Activated CD4-positive, alpha-beta T cell treated with anti-CD3 and anti-CD28 coated beads for 48 hours (primary cell): ENCODE measurements at regions not wholly inside any gene's neighbourhood (a gene's known extent, or its start where the extent isn't known, plus 50 kb on each side); places are given as distances from the start of the nearest gene placed in this dataset.

Experiments used
- DNase-seq: peaks from one replicate; pipeline ENCODE4 v3.0.0-alpha.2; 2020

DNA sequence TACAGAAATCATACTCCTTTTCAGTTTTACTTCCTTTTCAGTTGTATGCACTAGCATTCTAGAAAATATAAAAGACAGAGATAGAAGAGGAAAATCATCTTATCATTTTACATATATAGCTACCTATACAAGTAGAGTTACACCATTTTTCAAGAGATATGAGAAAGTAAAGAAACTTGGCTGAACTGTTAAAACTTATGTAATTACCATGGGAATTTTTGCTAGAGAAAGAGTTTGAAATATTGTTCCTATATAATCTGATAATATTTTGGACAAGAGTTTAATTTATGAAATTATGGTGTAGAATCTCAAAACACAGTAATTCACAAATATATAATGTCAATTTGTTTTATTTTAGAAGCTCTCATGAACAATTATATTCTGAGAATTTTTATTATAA is 180.8 kb downstream of the PLPPR4 start:
- no peak for DNase-seq

DNA sequence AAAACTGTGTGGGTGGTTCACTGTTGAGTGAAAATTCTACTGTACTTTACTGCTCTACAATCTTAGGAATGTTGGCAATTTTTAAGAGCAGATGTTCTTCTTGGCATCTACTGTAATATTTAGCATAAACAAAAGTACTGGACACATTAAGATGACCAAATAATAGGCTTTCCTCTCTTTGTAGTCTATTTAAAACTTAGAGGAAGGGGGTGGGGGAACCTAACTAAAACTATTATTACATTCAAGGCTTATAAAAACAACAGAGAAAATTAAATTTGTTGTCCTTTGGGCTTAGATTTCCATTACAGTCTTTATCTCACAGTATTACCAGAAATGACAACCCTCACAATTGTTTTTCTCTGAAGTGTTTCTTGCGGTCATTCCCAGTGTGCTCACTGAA is 181.2 kb downstream of the PLPPR4 start:
- no peak for DNase-seq

DNA sequence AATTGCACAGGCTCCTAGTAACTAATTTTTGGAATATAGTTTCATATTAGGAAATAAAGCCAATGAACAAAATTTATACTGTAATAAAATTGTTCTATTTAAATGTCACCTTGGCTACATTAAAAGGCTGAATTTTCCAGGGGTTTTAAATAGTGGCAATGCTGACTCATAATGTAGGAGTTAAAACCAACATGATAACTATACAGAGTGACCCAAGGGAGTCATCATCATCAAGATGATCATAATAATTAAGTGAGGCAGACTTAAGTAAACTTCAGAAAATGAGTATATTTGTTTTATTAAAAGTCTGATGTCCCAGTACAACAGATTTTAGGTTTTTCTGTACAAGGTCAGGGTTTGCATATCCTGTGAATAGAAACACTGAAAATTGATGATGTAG is 183.4 kb downstream of the PLPPR4 start:
- no peak for DNase-seq

DNA sequence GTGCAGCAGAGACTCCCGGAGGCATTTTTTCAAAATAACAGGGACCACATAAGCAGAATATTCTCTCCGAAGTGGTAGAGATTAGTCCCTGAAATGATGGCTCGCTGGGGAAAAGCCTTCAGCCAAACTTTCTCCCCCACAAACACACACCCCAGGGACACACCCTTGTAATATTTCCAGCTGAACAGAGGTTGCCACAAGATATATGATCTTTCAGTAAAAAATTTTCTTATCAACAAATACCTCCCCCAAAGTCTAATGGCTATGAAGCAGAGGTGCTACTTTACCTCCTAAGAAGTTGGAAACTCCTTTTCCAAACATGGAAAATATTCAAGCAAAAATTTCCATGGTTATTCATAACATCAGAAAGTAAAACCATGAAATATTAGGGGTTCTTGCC is 190.2 kb upstream of the PALMD start:
- no peak for DNase-seq

DNA sequence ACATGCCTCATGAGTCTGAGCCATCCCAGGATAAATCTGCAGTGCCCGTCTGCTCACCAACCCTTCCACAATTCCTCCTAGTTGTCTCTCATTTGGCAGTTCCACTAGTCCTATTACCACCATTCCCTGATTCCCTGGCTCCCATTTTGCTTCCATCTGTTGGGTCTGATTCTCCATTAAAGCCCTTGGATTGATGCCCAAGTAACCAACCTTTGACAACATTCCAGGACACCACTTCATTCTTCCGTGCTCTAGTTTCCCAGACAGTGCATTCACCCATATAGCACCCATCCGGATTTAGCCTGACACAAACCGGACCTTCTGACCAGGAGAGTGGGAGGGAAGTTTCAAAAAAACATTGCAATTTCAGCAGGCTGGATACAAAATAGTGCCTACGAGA is 189.4 kb upstream of the PALMD start:
- DNase-seq = no peak

DNA sequence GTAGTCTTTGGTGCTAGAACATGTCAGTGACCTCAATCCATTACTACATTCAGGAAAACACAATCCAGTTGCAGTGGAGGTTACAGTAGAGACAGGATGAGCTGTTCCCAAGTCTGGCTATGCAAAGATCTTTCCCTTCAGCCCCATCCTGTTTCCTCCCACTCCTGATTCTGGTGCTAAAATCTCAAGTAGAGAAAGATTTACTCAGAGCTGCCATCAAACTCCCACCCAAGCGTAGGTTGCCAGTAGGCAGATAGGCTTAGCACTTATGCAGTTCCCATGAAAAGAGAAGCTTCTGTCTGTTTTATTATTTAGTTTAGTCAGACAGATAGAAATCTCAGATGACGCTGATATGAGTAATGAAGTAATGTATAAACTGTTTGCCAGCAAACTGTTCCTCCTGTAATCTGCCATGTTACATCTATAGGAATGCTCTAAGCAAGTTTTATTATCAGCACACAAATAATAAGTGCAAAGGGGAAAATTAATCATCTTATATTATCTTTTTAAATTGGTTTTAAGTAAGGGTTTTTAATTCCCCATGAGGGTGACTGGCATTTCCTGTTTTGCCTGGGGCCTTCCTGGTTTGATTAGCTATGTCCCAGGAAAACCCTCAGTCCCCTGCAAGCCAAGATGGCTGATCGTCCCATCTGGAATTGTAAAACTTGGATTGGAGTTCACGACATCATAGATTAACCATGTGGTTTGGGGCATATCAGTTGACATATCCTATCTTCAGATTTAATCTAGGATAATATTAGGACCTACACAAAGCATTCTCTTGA is 188.3 kb upstream of the PALMD start:
- DNase-seq = no peak

DNA sequence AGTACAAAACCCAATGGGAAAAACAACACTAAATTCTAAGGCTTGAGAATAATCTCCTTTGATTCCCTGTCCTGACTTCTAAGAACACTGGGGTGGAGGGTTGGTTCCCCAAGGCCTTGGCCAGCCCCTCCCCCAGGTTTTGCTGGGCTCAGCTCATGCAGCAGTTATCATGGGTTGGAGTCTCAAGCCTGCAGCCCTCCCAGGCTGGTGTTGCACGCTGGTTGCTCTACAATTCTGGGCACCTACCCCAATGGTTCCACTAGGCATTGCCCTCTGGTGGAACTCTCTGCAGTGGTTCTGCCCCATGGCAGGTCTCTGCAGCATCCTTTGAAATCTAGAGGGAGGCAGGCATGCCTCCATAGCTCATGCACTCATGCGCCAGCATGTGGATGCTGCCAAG is 184.4 kb upstream of the PALMD start:
- DNase-seq = no peak

DNA sequence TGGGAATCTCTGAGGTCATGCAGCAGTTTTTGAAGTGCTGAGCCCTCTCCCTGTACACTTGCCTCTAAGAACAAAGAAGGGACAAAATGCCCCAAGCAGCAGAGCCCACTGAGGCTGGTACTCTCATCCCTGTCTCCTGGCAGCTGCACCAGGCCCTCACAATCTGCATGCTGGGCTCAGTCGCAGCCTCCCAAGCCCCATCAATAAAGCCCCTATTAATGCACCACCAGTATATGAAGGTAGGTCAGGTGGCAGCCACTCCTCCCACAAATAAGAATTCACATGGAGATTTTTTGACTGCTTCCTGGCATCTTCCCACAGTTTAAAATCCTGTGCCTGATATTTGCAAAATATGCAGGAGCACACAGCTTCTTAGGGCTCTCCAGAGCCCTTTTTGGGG is 181.2 kb upstream of the PALMD start:
- no peak for DNase-seq

DNA sequence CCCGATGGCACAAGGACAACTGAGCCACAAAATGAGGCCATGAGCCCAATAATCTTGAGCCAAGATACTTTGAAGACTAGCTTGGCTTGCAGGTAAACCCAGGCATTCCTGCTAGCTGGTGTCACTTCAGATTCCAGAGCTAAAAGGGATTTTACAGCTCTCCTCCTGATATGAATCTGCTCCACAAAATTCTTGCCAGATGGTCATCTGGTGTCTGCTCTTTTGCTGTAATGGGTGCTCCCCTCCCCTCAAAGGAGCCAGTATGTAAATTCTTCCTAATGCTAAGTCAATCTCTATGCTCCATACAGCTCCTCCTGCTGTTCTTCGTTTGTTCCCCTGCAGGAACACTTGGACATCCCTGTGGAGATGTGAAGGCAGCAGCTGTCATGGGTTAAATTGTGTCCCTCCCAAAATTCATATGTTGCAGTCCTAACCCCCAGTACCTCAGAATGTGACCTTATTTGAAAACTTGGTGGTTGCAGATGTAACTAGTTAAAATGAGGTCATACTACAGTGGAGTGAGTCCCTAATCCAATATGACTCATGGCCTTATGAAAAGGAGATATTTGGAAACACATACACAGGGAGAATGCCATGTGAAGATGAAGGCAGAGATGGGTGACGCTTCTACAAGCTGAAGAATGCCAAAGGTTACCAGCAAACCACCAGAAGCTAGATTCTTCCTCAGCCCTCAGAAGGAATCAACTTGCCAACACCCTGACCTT is 180.6 kb upstream of the PALMD start:
- DNase-seq = no peak

DNA sequence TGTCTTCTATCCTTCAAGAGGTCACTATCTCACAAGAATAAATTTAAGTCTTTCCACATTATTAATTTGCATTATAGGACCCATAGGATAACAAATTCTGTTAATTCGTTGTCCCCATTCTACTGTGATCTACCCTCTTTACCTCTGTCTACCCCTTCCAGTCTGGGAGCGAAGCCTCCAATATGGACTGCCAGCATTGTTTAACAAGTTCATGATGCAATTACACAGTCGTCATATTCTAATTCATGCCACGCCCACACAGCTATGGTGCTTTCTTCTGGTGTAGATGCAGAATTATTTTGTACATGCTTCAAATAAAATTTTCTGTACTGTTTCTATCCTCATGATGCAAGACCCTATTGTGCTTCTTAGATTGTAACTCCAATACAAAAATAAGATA is 178.3 kb upstream of the PALMD start:
- no peak for DNase-seq

DNA sequence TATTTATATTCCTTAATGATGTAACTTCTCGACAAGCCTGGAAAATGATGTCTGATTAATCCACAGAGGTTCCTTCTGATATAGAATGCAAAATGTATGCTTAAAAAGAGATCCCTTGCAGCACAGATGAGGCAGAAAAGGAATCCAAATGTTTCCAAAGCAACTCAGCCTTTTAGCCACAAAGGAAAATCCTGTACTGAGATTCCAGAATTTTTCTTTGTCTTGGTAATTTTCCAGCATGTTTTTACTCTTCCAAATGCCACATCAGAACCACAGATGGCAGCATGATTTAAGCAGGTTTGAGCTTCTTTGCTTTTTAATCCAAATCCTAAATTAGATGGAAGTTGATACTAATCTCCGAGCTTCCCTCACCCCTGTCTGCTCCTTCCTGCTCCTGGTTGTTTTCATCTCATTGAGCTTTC is 176.4 kb upstream of the PALMD start:
- DNase-seq = no peak

DNA sequence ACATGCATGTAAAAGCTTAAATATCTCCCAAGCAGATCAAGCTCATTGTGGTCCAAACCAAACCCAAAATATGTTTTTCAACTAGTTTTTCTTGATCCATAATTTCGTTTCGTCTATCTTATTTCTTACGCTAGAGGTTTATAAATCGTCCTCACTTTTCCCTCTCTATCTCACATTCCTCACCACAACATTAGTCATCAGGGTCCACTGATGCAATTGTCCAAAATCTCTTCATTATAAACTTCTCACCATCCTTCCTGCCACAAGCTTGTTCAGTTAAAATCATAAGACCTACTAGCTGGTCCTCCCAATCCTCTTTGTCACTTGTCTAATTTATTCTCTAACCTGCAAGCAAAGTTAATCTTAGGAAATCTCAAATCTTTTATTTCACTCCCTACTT is 173.0 kb upstream of the PALMD start:
- no peak for DNase-seq

DNA sequence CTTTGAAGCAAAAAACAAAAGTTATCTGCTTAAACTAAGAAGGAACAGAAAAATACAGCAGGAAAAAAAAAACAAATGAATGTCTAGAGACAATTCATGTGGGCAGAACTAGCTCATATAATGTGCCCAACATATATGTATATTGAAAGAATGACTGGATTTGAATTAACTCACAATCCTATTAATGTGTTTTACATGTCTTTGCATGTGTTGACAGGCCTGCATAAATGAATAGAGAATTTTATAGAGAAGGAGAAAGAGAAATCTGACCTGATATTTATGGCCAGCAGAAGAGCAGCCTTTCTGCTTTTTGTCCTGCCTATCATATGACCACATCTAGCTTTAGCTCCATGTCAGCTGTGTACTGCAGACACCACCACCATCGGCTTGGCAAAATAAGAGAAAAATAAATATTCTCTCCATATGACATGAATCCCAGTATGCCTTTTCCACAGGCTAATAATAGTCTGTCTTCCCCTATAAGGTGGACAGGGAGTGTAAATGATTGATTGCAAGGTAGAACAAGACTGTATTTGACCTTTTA is 171.5 kb upstream of the PALMD start:
- DNase-seq = no peak

DNA sequence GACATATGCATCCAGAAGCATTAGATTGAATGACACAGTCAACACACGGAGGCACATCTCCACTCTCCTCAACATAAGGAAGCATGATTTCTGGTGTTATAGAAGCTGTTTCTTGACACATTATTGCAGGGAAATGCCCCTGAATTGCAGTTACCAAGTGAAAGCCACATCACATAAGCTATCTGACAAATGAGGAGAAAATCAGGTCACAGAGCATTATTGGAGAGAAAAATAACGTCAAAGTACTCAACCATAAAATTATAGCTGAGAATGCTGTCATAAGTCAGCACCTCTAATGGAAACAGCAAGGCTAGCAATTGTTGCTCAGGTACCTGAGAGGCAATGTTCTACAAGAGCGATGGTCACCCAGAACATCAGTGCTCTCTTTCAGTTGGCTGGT is 169.9 kb upstream of the PALMD start:
- DNase-seq = no peak

DNA sequence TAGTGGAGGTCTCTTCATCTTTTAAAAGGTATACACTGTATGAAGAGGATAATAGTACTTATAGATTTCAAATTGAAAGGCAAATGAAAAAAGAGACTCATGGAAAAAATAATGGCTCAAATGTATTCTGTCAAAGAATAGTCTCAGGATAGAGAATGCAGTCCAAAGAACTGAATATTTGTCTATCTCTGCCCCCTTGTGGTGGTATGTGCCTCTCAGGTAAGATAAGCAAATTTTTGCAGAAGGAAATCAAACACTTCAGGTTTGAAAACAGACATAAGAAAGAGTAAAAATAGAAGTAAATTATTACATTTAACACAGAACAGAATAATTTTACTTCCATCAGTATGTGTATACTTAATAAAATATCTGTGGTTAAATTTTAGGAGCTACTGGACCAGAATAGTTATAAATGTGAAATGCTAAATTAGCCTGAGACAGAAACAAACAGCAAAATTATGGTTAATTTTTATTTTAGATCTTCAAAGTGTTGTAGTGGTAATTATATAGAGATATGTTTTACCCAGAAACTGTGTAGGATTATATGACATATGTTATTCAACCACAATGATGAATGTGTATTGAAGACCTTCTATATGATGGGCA is 164.4 kb upstream of the PALMD start:
- peak; percentile 36 for DNase-seq

DNA sequence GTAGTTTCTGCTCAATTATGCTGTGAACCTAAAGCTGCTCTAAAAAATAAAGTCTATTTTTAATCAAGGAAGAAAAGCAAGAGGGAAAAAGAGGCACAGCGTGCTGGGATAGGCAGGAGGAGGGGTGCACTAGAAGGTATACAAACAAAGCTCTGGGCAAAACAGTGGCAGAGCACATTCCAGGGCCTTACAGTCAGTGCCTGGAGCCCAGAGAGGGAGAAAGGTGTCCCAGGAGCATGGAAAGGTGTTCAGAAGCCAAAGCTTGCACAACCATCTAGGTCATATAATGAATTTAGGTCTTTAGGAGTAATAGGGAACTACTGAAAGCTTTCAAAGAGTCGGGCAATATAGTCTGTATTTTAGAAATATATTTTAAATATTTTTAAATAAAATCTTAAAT is 163.6 kb upstream of the PALMD start:
- DNase-seq = no peak

DNA sequence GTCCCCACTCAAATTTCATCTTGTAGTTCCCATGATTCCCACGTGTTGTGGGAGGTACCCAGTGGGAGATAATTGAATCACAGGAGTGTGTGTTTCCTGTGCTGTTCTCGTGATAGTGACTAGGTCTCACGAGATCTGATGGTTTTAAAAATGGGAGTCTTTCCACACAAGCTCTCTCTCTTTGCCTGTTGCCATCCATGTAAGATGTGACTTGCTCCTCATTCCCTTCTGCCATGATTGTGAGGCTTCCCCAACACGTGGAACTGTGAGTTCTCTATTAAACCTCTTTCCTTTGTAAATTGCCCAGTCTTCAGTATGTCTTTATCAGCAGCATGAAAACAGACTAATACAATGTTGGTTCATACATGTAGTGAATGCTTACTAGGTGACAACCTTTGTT is 163.2 kb upstream of the PALMD start:
- DNase-seq = no peak

DNA sequence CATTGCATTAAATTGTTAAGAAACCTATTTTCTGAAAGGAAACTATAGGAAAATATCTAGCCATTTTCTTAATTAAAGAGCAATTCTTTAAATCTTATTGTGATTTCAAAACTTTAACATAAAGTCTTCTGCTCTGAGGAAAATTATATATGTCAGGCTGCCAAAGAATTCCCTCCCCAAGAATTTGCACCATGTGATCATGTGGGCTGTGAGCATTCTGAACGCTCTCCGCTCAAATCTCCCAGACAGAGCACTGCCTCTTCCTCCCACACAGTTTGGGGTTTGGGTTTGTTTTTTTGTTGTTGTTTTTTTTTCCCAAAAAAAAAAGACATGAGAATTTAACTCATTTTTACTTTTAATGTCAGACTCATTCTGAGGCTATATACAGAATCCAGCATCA is 155.9 kb upstream of the PALMD start:
- DNase-seq = no peak

DNA sequence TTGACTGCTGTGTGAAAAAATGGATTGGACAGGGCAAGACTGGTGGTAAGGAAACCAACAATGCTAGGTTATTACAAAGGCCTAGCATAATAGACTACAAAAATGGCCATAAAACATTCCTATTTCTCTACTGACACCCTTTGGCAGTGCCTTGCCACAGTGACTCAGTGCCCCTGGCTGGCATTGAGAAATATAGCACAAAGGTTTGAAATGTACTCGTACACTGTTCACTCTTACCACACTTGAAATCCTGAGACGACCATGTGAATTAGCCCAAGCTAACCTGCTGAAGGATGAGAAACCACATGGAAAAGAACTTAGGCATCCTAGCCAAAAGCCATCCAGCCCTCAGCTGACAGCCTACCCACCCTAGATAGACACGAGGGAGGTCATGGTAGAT is 149.8 kb upstream of the PALMD start:
- DNase-seq = no peak

DNA sequence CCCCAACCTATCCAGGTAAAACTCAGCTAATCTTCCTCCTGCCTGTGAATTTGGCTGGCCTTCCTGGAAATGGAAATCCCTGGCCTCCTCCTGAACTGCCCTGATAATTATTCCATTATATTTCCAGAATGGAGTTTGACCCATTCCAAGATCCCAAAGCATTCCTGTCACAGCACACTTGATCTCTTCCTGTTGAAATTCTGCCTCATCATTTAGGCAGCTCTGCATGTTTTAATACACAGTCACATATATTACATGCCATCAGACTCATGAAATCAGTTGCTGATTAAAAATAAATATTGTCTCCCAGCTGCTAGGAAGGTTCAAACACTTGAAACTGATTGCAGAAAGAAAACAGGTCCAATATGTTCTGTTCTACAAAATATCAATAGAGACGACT is 148.2 kb upstream of the PALMD start:
- DNase-seq = no peak

DNA sequence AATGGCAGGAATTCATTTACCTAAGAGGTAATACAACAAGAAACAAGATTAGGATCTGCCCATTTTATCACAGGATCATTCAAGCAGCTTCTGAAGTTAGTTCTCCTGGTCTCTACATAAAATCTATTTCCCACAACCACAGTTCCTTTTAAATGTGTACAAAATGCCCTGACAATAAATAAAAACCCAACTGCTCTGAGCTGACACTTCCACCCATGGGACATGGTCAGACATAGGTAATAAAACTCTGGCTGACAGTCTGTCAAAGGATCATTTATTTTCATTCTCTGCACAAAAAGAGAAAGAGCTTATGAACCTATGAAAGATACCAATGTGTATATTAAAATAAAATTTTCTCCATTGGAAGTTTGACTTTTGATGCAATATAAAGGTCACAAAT is 145.4 kb upstream of the PALMD start:
- no peak for DNase-seq

DNA sequence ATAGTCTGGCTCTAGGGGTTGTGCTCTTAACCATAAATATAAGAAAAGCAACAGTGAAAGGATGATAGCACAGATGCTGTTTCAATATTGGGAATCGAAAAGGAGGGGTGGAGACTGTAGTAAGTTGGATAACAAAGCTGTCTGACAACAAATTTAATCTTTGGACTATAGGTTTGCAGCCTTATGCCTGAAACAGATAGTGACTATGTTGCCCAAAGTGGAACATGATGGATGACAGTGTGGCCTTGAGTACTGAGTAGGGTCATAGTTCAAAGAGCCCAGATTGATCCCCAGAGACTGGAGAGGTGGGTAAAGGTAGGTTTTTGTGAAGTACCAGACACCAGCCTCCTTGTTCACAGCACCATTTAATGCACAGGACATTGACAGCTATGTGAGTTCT is 144.0 kb upstream of the PALMD start:
- DNase-seq = no peak

DNA sequence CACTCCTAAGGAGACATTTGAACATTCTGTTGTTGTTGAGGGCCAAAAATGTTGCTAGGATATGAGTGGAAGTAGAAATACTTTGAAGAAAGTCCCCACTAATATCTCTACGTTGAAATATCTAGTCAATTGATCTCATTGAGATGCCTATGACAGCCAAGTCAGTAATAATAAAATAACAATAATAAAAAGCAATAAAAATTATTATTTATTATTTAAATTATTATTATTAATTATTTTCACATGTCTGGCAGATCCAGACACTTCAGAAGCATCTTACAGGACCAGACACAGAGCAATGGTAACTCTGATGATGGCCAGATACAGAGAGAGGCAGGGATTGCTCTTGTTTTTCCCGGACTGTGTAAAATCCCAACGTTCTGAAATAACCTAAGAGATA is 143.5 kb upstream of the PALMD start:
- DNase-seq = no peak

DNA sequence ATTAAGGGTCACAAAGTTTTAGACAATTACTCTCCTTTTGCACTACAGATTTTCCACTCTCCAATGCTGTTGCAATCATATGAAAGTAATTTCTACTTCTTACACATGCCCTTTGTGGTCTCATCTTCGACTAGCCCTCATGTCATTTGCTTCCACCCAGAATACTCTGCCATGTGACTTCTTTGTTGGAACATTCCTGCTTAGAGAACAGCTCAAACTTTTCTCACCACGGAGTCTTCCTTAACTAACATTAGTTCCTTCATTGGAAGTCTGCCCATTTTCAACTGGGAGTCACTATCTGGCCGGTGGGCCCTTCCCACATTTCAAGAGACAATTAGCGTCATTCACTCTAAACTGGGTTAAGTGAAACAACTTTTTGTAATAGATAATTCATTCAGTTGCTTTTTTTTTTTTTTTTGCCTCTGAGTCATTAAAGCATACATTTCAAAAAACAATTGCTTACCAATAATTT is 142.6 kb upstream of the PALMD start:
- no peak for DNase-seq
